Testis (tissue), 2 donors: ENCODE measurements at regions not wholly inside any gene's neighbourhood (a gene's known extent, or its start where the extent isn't known, plus 50 kb on each side); places are given as distances from the start of the nearest gene placed in this dataset.

Experiments
- CTCF ChIP-seq, 3 experiments: fragments of 450-650 bp in 2 of 3; fragments of 200-600 bp in 1 of 3; sonication (generic) in 1 of 3; IDR thresholded peaks; one replicate each; pipeline ENCODE4 v1.5.1; 2016 to 2019; ENCODE audit warnings: antibody characterized with exemption in 3 of 3, mild to moderate bottlenecking in 2 of 3, moderate library complexity in 1 of 3
- POLR2A ChIP-seq: fragments of 450-650 bp; IDR thresholded peaks from one replicate; pipeline ENCODE4 v1.6.1; 2017; ENCODE audit warnings: antibody characterized with exemption, mild to moderate bottlenecking, moderate library complexity

DNA sequence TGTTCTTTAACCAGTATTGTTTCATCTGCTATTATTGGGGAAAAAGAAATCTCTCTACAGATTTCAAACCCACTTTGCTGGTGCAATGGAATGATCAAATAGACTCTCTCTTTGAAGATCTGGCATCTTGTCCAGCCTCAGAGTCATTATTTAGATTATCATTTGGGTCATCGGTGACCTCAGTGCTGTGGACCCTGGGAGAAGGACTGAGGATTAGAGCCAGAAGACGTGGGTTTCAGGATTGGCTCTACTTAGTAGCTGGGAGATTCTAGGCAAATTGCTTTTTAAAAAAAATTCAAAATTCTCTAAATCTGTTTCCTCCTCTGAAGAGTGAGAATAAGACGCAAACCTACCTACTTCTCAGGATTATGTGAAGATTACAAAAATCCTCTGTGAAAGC, 107.6 kb upstream of the CTAGE1 start:
- no peak for TF ChIP-seq POLR2A
- TF ChIP-seq CTCF (IDR thresholded peaks at IDR 0.05) = no peak
